NT2/D1 (cell line): ENCODE measurements at regions not wholly inside any gene's neighbourhood (a gene's known extent, or its start where the extent isn't known, plus 50 kb on each side); places are given as distances from the start of the nearest gene placed in this dataset.

Experiments
- DNase-seq: peaks from one replicate; pipeline ENCODE4 v3.0.0-alpha.2; 2011; ENCODE audit warnings: low read depth, low spot score
- H3K27me3 ChIP-seq: 2 replicates; pipeline ENCODE4 v1.6.0; 2011; ENCODE audit warnings: mild to moderate bottlenecking; ENCODE audit not compliant: insufficient read length, insufficient read depth
- H3K36me3 ChIP-seq: 2 replicates; pipeline ENCODE4 v1.6.1; 2011; ENCODE audit warnings: mild to moderate bottlenecking, low read length, mixed read lengths; ENCODE audit not compliant: insufficient read depth, insufficient read length
- H3K4me1 ChIP-seq: 2 replicates; pipeline ENCODE4 v1.5.1; 2011; ENCODE audit not compliant: insufficient read depth, insufficient read length
- H3K4me3 ChIP-seq: 2 replicates; pipeline ENCODE4 v1.5.1; 2011; ENCODE audit warnings: low read depth; ENCODE audit not compliant: insufficient read length
- H3K9ac ChIP-seq: 2 replicates; pipeline ENCODE4 v1.6.0; 2011; ENCODE audit warnings: low read depth; ENCODE audit not compliant: insufficient read length
- H3K9me3 ChIP-seq: 2 replicates; pipeline ENCODE4 v1.5.1; 2011; ENCODE audit warnings: mild to moderate bottlenecking, low read length; ENCODE audit not compliant: insufficient read depth
- SUZ12 ChIP-seq: IDR thresholded peaks from 2 replicates; pipeline ENCODE4 v1.6.1; 2011; ENCODE audit not compliant: insufficient read length, insufficient read depth; ENCODE audit errors: extremely low read depth
- YY1 ChIP-seq: IDR thresholded peaks from 2 replicates; pipeline ENCODE4 v1.6.1; 2011; ENCODE audit not compliant: insufficient read length, insufficient read depth
- ZNF274 ChIP-seq: IDR thresholded peaks from 2 replicates; pipeline ENCODE4 v1.6.1; 2011; ENCODE audit warnings: mild to moderate bottlenecking, low read depth, low read length

DNA sequence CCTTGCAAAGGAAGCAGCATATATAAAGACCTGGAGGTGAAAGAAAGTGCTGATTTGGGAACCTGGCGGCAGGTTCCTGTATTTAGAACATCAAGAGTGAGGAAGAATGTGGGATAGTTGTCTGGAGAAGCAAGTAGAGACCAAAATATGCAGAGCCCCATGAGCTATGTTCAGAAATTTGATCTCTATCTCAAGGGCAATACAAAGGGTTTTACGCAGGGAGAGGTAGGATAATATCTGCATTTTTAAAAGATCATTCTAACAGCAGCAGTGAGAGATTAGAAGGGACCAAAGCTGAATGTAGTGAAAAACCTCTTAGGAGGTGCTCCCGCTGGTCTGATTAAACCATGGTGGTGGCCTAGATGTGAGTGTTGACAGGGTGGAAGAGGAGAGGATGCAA, 453.9 kb upstream of the PKN2 start:
- no peak for DNase-seq
- TF ChIP-seq ZNF274 (no peak), SUZ12 (no peak), YY1 (no peak)
- H3K9me3 ChIP-seq: no peaks in the 10 kb centered on the region
- no peaks in the 10 kb centered on the region for H3K36me3 ChIP-seq
- no peak overlapping the region for H3K9ac ChIP-seq
- no peaks in the 10 kb centered on the region for H3K27me3 ChIP-seq
- H3K4me1 ChIP-seq: no peaks in the 10 kb centered on the region
- no peak overlapping the region for H3K4me3 ChIP-seq

DNA sequence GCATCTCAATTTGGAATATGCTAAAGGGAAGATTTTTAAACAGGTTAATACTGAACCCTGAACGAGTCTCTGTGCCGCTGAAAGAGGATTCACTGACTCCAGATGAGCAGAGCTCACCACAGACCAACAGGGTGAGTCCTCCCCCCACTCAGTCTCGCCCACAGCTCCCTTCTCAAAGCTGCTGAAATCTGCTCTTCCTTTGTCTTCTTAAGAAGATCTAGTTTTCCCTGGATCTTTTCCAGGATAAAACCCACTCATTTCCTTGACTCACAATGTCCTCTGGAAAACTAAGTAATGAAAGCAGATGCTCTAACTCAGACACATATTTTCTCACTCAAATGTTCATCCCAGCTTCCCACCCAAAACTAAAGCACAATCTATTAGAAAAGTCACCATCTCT, 447.0 kb upstream of the PKN2 start:
- no peaks in the 10 kb centered on the region for H3K9me3 ChIP-seq
- TF ChIP-seq YY1: no peak
- no peak for TF ChIP-seq SUZ12
- TF ChIP-seq ZNF274: no peak
- H3K36me3 ChIP-seq: no peaks in the 10 kb centered on the region
- no peak overlapping the region for H3K4me3 ChIP-seq
- H3K4me1 ChIP-seq: peaks cover 2% of the 10 kb centered on the region
- H3K9ac ChIP-seq: no peak overlapping the region
- H3K27me3 ChIP-seq: no peaks in the 10 kb centered on the region
- DNase-seq: no peak

DNA sequence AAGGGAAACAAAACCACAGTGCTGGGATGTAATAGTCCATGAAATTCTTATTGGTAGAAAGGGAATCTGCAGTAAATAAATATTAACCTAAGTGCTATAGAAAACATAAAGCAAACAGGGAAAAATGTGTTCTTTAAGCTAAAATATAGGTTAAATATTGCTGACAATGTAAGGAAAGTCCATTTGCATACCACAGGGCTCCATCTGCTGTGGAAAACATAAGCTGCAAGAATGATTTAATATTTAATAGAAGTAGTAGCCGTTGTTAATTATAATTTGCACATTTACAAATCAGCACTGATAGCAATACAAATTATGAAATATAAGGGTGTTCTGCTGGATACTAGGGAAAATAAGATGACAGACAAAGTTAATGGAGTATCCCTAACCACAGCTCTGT, 444.9 kb upstream of the PKN2 start:
- no peak for DNase-seq
- Histone ChIP-seq H3K4me1 (peaks cover 2% of the 10 kb centered on the region), H3K9me3 (no peaks in the 10 kb centered on the region), H3K36me3 (no peaks in the 10 kb centered on the region), H3K27me3 (no peaks in the 10 kb centered on the region), H3K4me3 (no peak overlapping the region), H3K9ac (no peak overlapping the region)
- no peak for TF ChIP-seq ZNF274
- no peak for TF ChIP-seq SUZ12
- no peak for TF ChIP-seq YY1

DNA sequence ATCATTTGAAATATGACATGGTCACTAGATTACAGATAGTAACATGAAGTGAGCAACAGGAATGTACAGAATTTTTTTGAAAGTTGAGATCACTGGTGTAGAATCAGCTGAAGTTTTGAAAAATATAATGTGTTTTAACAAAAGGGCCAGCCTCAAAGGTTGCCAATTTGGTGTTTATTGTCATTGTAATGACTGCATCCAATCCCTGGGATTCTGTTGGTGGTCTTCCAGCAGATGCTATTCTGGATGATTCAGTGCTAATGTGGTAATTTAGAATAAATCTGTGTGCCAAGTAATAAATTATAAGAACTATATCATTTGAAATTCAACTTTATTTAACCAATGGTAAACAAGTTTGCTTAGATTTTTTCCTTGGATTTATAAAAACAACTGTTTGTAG, 436.4 kb upstream of the PKN2 start:
- no peaks in the 10 kb centered on the region for H3K27me3 ChIP-seq
- no peak overlapping the region for H3K9ac ChIP-seq
- H3K4me1 ChIP-seq: no peaks in the 10 kb centered on the region
- no peak overlapping the region for H3K4me3 ChIP-seq
- TF ChIP-seq SUZ12 (no peak), ZNF274 (no peak), YY1 (no peak)
- H3K9me3 ChIP-seq: no peaks in the 10 kb centered on the region
- no peaks in the 10 kb centered on the region for H3K36me3 ChIP-seq
- no peak for DNase-seq

DNA sequence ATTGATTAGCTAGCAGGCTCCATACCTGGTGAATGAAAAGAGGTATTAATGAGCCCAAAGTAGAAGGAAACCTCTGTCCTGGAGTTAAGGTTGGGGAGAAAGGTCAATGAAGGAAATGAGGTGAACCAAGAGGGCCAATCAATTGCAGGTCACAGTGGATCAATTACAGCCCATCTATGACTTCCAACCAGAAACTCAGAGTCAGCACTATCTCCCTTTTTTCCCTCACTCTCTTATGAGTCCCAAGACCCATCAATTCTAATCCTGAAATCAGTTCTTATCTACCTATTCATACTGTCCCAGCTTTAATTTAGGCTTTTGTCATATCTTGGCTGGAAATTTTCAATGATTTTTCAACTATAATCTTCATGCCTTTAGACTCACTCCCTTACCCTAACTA, 433.2 kb upstream of the PKN2 start:
- H3K27me3 ChIP-seq: no peaks in the 10 kb centered on the region
- no peaks in the 10 kb centered on the region for H3K4me1 ChIP-seq
- H3K9ac ChIP-seq: no peak overlapping the region
- no peak for TF ChIP-seq YY1
- no peak for TF ChIP-seq SUZ12
- no peak for TF ChIP-seq ZNF274
- no peak for DNase-seq
- H3K4me3 ChIP-seq: no peak overlapping the region
- H3K9me3 ChIP-seq: no peaks in the 10 kb centered on the region
- H3K36me3 ChIP-seq: no peaks in the 10 kb centered on the region

DNA sequence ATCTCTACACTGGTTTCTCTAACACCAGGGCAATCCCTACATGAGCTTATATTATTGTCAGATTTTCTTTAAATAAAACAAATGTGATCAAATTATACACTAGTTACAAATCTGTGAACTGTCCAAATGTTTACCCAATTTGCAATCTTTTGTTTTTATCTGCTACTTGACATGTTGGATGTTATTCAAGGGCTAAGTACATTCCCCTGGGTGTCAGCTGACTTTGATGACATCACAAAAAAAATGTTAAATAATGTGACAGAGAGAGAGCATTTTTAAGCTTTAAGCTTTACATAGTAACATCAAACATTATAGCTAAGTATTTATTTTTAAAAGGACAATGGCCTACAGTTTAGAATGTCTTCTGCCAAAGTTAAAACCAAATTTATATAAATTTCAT, 431.3 kb upstream of the PKN2 start:
- no peaks in the 10 kb centered on the region for H3K36me3 ChIP-seq
- TF ChIP-seq ZNF274 (no peak), YY1 (no peak), SUZ12 (no peak)
- H3K9ac ChIP-seq: no peak overlapping the region
- no peaks in the 10 kb centered on the region for H3K9me3 ChIP-seq
- no peak for DNase-seq
- H3K4me1 ChIP-seq: no peaks in the 10 kb centered on the region
- H3K4me3 ChIP-seq: no peak overlapping the region
- H3K27me3 ChIP-seq: no peaks in the 10 kb centered on the region

DNA sequence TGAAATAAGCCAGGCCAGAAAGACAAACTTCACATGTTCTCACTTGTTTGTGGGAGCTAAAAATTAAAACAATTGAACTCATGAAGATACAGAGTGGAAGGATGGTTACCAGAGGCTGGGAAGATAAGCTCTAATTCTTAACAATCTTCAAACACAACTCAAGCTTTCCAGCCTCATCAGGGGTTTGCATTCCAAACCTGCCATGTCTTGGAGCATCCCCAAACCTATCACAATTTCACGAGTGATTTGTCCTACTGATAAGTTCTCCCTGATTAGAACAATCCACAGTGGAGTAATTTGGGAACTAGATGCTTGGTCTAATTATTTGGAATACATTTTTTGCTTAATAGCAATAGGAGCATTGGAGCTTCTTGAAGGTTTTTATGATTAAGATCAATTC, 418.5 kb upstream of the PKN2 start:
- Histone ChIP-seq H3K9me3 (no peaks in the 10 kb centered on the region), H3K4me3 (no peak overlapping the region), H3K36me3 (no peaks in the 10 kb centered on the region), H3K9ac (no peak overlapping the region), H3K27me3 (no peaks in the 10 kb centered on the region), H3K4me1 (no peaks in the 10 kb centered on the region)
- DNase-seq: no peak
- no peak for TF ChIP-seq YY1
- no peak for TF ChIP-seq ZNF274
- no peak for TF ChIP-seq SUZ12

DNA sequence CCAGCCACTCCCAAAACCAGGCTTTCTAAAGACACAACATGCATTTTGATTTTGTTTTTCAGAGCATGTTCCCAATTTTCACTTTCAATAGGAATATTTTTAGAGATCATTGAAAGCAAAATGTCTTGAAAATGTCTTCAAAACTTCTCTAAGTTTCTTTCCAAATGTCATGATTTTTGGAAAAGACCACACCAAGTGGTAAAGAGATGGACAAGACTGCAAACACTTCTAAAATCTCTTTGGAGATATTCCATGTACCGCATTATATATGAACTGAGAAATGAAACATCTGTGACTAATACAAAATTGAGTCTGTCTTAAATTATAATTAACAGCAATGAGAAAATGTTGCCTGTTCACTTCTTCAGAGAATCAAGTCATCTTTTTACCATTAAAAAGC, 418.0 kb upstream of the PKN2 start:
- no peak for TF ChIP-seq SUZ12
- H3K36me3 ChIP-seq: no peaks in the 10 kb centered on the region
- H3K9me3 ChIP-seq: no peaks in the 10 kb centered on the region
- no peaks in the 10 kb centered on the region for H3K27me3 ChIP-seq
- no peak for DNase-seq
- H3K4me1 ChIP-seq: no peaks in the 10 kb centered on the region
- H3K9ac ChIP-seq: no peak overlapping the region
- no peak overlapping the region for H3K4me3 ChIP-seq
